Endodermal cell (in vitro differentiated cells): ENCODE measurements at regions not wholly inside any gene's neighbourhood (a gene's known extent, or its start where the extent isn't known, plus 50 kb on each side); places are given as distances from the start of the nearest gene placed in this dataset.

Experiments used
- DNase-seq: peaks from one replicate; pipeline ENCODE4 v3.0.0-alpha.2; 2017
- H3K27ac ChIP-seq: 2 replicates; pipeline ENCODE4 v1.5.1; 2013; ENCODE audit warnings: mild to moderate bottlenecking, low read depth, low read length, moderate library complexity
- H3K27me3 ChIP-seq: 2 replicates; pipeline ENCODE4 v1.6.1; 2013; ENCODE audit warnings: mild to moderate bottlenecking, low read length, moderate library complexity; ENCODE audit not compliant: insufficient read depth, control insufficient read depth, poor library complexity, severe bottlenecking
- H3K36me3 ChIP-seq: 2 replicates; pipeline ENCODE4 v1.7.0; 2013; ENCODE audit warnings: mild to moderate bottlenecking, low read length, moderate library complexity; ENCODE audit not compliant: control insufficient read depth, insufficient read depth
- H3K4me1 ChIP-seq: one replicate; pipeline ENCODE4 v1.7.0; 2013; ENCODE audit warnings: low read length; ENCODE audit not compliant: control insufficient read depth, insufficient read depth
- H3K4me3 ChIP-seq: 2 replicates; pipeline ENCODE4 v1.5.1; 2013; ENCODE audit warnings: mild to moderate bottlenecking, low read length, moderate library complexity
- H3K9ac ChIP-seq: 2 replicates; pipeline ENCODE4 v1.6.1; 2013; ENCODE audit warnings: mild to moderate bottlenecking, low read length, moderate library complexity; ENCODE audit not compliant: poor library complexity, severe bottlenecking; ENCODE audit errors: extremely low read depth
- H3K9me3 ChIP-seq: 2 replicates; pipeline ENCODE4 v1.6.1; 2013; ENCODE audit warnings: mild to moderate bottlenecking, low read length, moderate library complexity; ENCODE audit not compliant: control insufficient read depth
- H3K27ac Mint-ChIP-seq: 2 replicates; pipeline ENCODE4 v1.8.0; 2020; ENCODE audit warnings: mixed read lengths
- H3K27me3 Mint-ChIP-seq: 2 replicates; pipeline ENCODE4 v1.8.0; 2021; ENCODE audit warnings: mild to moderate bottlenecking, mixed read lengths; ENCODE audit not compliant: insufficient read depth
- H3K36me3 Mint-ChIP-seq: 2 replicates; pipeline ENCODE4 v1.8.0; 2020; ENCODE audit warnings: low read depth, mixed read lengths
- H3K4me1 Mint-ChIP-seq: 2 replicates; pipeline ENCODE4 v1.8.0; 2020; ENCODE audit warnings: mixed read lengths
- H3K4me3 Mint-ChIP-seq: 2 replicates; pipeline ENCODE4 v1.8.0; 2020; ENCODE audit warnings: mild to moderate bottlenecking, moderate library complexity, mixed read lengths
- H3K9me3 Mint-ChIP-seq: 2 replicates; pipeline ENCODE4 v1.8.0; 2020; ENCODE audit warnings: mild to moderate bottlenecking, mixed read lengths
- CTCF ChIP-seq: fragments of 200-600 bp; sonication (generic); conservative IDR thresholded peaks from 2 replicates; pipeline ENCODE4 v1.5.0; 2021; ENCODE audit warnings: antibody characterized with exemption, mild to moderate bottlenecking
- WGBS, 2 experiments: methylation state at CpG; one replicate each; pipeline versions ENCODE4 v1.1.5 to v1.1.7; 2013; ENCODE audit warnings: missing lambda C conversion rate in 2 of 2, mixed read lengths in 1 of 2; ENCODE audit not compliant: insufficient coverage in 1 of 2, insufficient read length in 1 of 2; 5-methylcytosine and 5-hydroxymethylcytosine counted together

GRCh38 chr7:126378642-126379041, 874.1 kb downstream of the GRM8 start:
- H3K27me3 ChIP-seq = no peaks in the 10 kb centered on the region
- Mint-ChIP-seq H3K36me3 (no peaks in the 10 kb centered on the region), H3K27me3 (peaks cover 5% of the 10 kb centered on the region), H3K4me3 (no peak overlapping the region), H3K9me3 (peaks cover 2% of the 10 kb centered on the region), H3K4me1 (no peaks in the 10 kb centered on the region), H3K27ac (no peak overlapping the region)
- no peaks in the 10 kb centered on the region for H3K4me1 ChIP-seq
- no peak overlapping the region for H3K4me3 ChIP-seq
- H3K27ac ChIP-seq = no peak overlapping the region
- no peaks in the 10 kb centered on the region for H3K36me3 ChIP-seq
- no peaks in the 10 kb centered on the region for H3K9me3 ChIP-seq
- DNase-seq = no peak
- no peak for TF ChIP-seq CTCF
- no peak overlapping the region for H3K9ac ChIP-seq
- WGBS, 2 experiments = 82% methylated on average over 2 of the region's 2 CpGs; no CpG with 5 or more reads in 1 of the 2 experiments

- Histone ChIP-seq H3K4me1 (no peaks in the 10 kb centered on the region), H3K36me3 (no peaks in the 10 kb centered on the region), H3K27ac (no peak overlapping the region), H3K27me3 (no peaks in the 10 kb centered on the region), H3K9me3 (no peaks in the 10 kb centered on the region), H3K9ac (no peak overlapping the region), H3K4me3 (no peak overlapping the region)
- DNase-seq = no peak
- 95% methylated on average over 1 of the region's 1 CpG; no CpG with 5 or more reads in 1 of the 2 experiments for WGBS, 2 experiments
- H3K9me3 Mint-ChIP-seq = no peaks in the 10 kb centered on the region
- TF ChIP-seq CTCF = no peak
- no peaks in the 10 kb centered on the region for H3K36me3 Mint-ChIP-seq
- no peaks in the 10 kb centered on the region for H3K27me3 Mint-ChIP-seq
- H3K4me3 Mint-ChIP-seq = no peak overlapping the region
- H3K27ac Mint-ChIP-seq = no peak overlapping the region
- H3K4me1 Mint-ChIP-seq = no peaks in the 10 kb centered on the region
These were observed 882.6 kb downstream of the GRM8 start for GRCh38 chr7:126370038-126370668.

- H3K27ac Mint-ChIP-seq = no peak overlapping the region
- H3K27me3 ChIP-seq = no peaks in the 10 kb centered on the region
- H3K27ac ChIP-seq = no peak overlapping the region
- WGBS, 2 experiments = 82% methylated on average over 1 of the region's 1 CpG; no CpG with 5 or more reads in 1 of the 2 experiments
- TF ChIP-seq CTCF = no peak
- H3K4me3 Mint-ChIP-seq = no peak overlapping the region
- no peaks in the 10 kb centered on the region for H3K9me3 ChIP-seq
- H3K4me1 Mint-ChIP-seq = peaks cover 2% of the 10 kb centered on the region
- no peaks in the 10 kb centered on the region for H3K9me3 Mint-ChIP-seq
- no peaks in the 10 kb centered on the region for H3K36me3 Mint-ChIP-seq
- no peaks in the 10 kb centered on the region for H3K4me1 ChIP-seq
- DNase-seq = no peak
- H3K9ac ChIP-seq = no peak overlapping the region
- no peak overlapping the region for H3K4me3 ChIP-seq
- no peaks in the 10 kb centered on the region for H3K27me3 Mint-ChIP-seq
- H3K36me3 ChIP-seq = no peaks in the 10 kb centered on the region
These were observed 890.0 kb downstream of the GRM8 start for GRCh38 chr7:126362746-126363145.
